Prostate gland (tissue), 2 donors: ENCODE measurements at regions not wholly inside any gene's neighbourhood (a gene's known extent, or its start where the extent isn't known, plus 50 kb on each side); places are given as distances from the start of the nearest gene placed in this dataset.

ENCODE experiments used
- DNase-seq: peaks from one replicate; pipeline ENCODE4 v3.0.0-alpha.2; 2019; ENCODE audit warnings: low spot score
- H3K27ac ChIP-seq, 2 donors: fragments of 200-600 bp; sonication (generic); 2 replicates each; pipeline ENCODE4 v1.5.1; 2017 to 2019
- H3K27me3 ChIP-seq: fragments of 200-600 bp; sonication (generic); replicated peaks from 2 replicates; pipeline ENCODE4 v1.5.1; 2019; ENCODE audit not compliant: insufficient read depth
- H3K36me3 ChIP-seq, 2 donors: fragments of 200-600 bp; sonication (generic); 1 replicate in 1 of 2; 2 replicates in 1 of 2; pipeline versions ENCODE4 v1.5.1 to v1.8.1; 2017 to 2019
- H3K4me1 ChIP-seq: fragments of 200-600 bp; sonication (generic); replicated peaks from 2 replicates; pipeline ENCODE4 v1.5.1; 2019
- H3K4me3 ChIP-seq, 2 donors: fragments of 200-600 bp; sonication (generic); 2 replicates each; pipeline ENCODE4 v1.5.1; 2017 to 2019
- H3K9me3 ChIP-seq: fragments of 200-600 bp; sonication (generic); 2 replicates; pipeline ENCODE4 v1.5.1; 2017
- CTCF ChIP-seq, 4 experiments: fragments of 200-600 bp in 2 of 4; fragments of 450-650 bp in 2 of 4; sonication (generic) in 2 of 4; IDR thresholded peaks; 1 replicate in 3 of 4; 2 replicates in 1 of 4; pipeline ENCODE4 v1.5.1; 2016 to 2019; ENCODE audit warnings: antibody characterized with exemption in 4 of 4, mild to moderate bottlenecking in 2 of 4, moderate library complexity in 2 of 4
- POLR2A ChIP-seq: fragments of 450-650 bp; IDR thresholded peaks from one replicate; pipeline ENCODE4 v1.6.1; 2016; ENCODE audit warnings: antibody characterized with exemption, mild to moderate bottlenecking
- POLR2AphosphoS5 ChIP-seq: sonication (generic); formaldehyde crosslinking; IDR thresholded peaks from one replicate; pipeline ENCODE4 v1.6.1; 2017; ENCODE audit warnings: antibody characterized with exemption
- WGBS: methylation state at CpG from one replicate; pipeline ENCODE4 v1.1.5; 2018; 5-methylcytosine and 5-hydroxymethylcytosine counted together
- intact Hi-C: fragments of 100-400 bp; cut with DNase I; formaldehyde crosslinking; loops from one replicate; pipeline ENCODE4 v1.14.2; 2022

GRCh38 chr6:108795122-108795521 lies 53.1 kb upstream of the ARMC2 start:
- H3K4me1 ChIP-seq, result no peaks in the 10 kb centered on the region
- TF ChIP-seq CTCF (IDR thresholded peaks at IDR 0.05) (no peak), POLR2AphosphoS5 (no peak), POLR2A (no peak)
- intact Hi-C loops, result no loop called here
- no peak for DNase-seq
- no peaks in the 10 kb centered on the region for H3K36me3 ChIP-seq
- H3K27me3 ChIP-seq, result no peaks in the 10 kb centered on the region
- no peak overlapping the region for H3K4me3 ChIP-seq
- WGBS, result 94% methylated on average over 3 of the region's 3 CpGs
- no peaks in the 10 kb centered on the region for H3K9me3 ChIP-seq
- no peak overlapping the region for H3K27ac ChIP-seq

- no peaks in the 10 kb centered on the region for H3K36me3 ChIP-seq
- H3K27me3 ChIP-seq, result no peaks in the 10 kb centered on the region
- no peaks in the 10 kb centered on the region for H3K4me1 ChIP-seq
- DNase-seq, result no peak
- no peaks in the 10 kb centered on the region for H3K9me3 ChIP-seq
- 88% methylated on average over 5 of the region's 5 CpGs for whole genome bisulfite sequencing
- no peak for TF ChIP-seq POLR2AphosphoS5
- no peak overlapping the region for H3K4me3 ChIP-seq
- no peak overlapping the region for H3K27ac ChIP-seq
- intact Hi-C loops, result no loop called here
These were observed 52.4 kb upstream of the ARMC2 start for GRCh38 chr6:108795814-108796213.

- H3K4me1 ChIP-seq, result no peaks in the 10 kb centered on the region
- H3K4me3 ChIP-seq, result no peak overlapping the region
- 82% methylated on average over 3 of the region's 3 CpGs for WGBS
- H3K27ac ChIP-seq, result no peak overlapping the region
- no peaks in the 10 kb centered on the region for H3K9me3 ChIP-seq
- H3K36me3 ChIP-seq, result no peaks in the 10 kb centered on the region
- DNase-seq, result no peak
- intact Hi-C loops, result no loop called here
- no peaks in the 10 kb centered on the region for H3K27me3 ChIP-seq
- no peak for TF ChIP-seq POLR2A
- TF ChIP-seq CTCF (IDR thresholded peaks at IDR 0.05), result no peak
- no peak for TF ChIP-seq POLR2AphosphoS5
These were observed 51.3 kb upstream of the ARMC2 start for GRCh38 chr6:108796875-108797274.

- no peaks in the 10 kb centered on the region for H3K36me3 ChIP-seq
- H3K9me3 ChIP-seq, result no peaks in the 10 kb centered on the region
- intact Hi-C loops, result no loop called here
- no peak overlapping the region for H3K27ac ChIP-seq
- H3K4me1 ChIP-seq, result no peaks in the 10 kb centered on the region
- no peak overlapping the region for H3K4me3 ChIP-seq
- 46% methylated on average over 11 of the region's 11 CpGs for WGBS
- H3K27me3 ChIP-seq, result no peaks in the 10 kb centered on the region
- DNase-seq, result no peak
- no peak for TF ChIP-seq CTCF (IDR thresholded peaks at IDR 0.05)
- TF ChIP-seq POLR2A, result no peak
- TF ChIP-seq POLR2AphosphoS5, result no peak
These were observed 50.1 kb upstream of the ARMC2 start for GRCh38 chr6:108797951-108798669.
